ENCODE measurements at regions not wholly inside any gene's neighbourhood (a gene's known extent, or its start where the extent isn't known, plus 50 kb on each side); places are given as distances from the start of the nearest gene placed in this dataset.
"Not testable (repeated sequence)": the region's sequence is repeated elsewhere in the genome, so short reads cannot be mapped to it uniquely, and the experiment has no call there.

- no peaks in the 10 kb centered on the region for H3K9me3 ChIP-seq (ENCODE audit: control insufficient read depth, insufficient read depth, low read depth, low read length)
- H3K36me3 ChIP-seq (ENCODE audit: control insufficient read depth, insufficient read depth, low read length): no peaks in the 10 kb centered on the region
- H3K27me3 ChIP-seq (ENCODE audit: control insufficient read depth, insufficient read depth, low read length): no peaks in the 10 kb centered on the region
- TF ChIP-seq EZH2 (IDR thresholded peaks at IDR 0.05; ENCODE audit: low read length, missing control alignments) (no peak), CTCF (conservative IDR thresholded peaks at IDR 0.05 in 1 of 2, IDR thresholded peaks at IDR 0.05 in 1 of 2; ENCODE audit: low read depth in 1 of 2, low read length in 2 of 2) (no peak)
- no peak overlapping the region for H3K9ac ChIP-seq (ENCODE audit: insufficient read depth, low read length)
- no peak overlapping the region for H3K27ac ChIP-seq (ENCODE audit: insufficient read depth, low read length)
- H3K79me2 ChIP-seq (ENCODE audit: control insufficient read depth, insufficient read depth, low read length): no peaks in the 10 kb centered on the region
- no peak overlapping the region for H2AFZ ChIP-seq (ENCODE audit: low read length)
- no peaks in the 10 kb centered on the region for H4K20me1 ChIP-seq (ENCODE audit: control insufficient read depth, extremely low read depth, insufficient read depth, low read length)
- no peak for DNase-seq (ENCODE audit: low read depth in 2 of 2)
- H3K4me2 ChIP-seq (ENCODE audit: extremely low read depth, insufficient read depth, low read length): no peak overlapping the region
- H3K4me1 ChIP-seq (ENCODE audit: control insufficient read depth, extremely low read depth, insufficient read depth, low read length): no peaks in the 10 kb centered on the region
- H3K4me3 ChIP-seq (replicated peaks in 1 of 4; ENCODE audit: control extremely low read depth in 1 of 4, insufficient read depth in 1 of 4, low read depth in 3 of 4, low read length in 4 of 4): no peak overlapping the region
Measured at GRCh38 chr3:161941891-161942290, 445.3 kb downstream of the OTOL1 start.

GRCh38 chr3:161943801-161944345 lies 447.3 kb downstream of the OTOL1 start:
- not testable (repeated sequence) for H3K79me2 ChIP-seq (ENCODE audit: control insufficient read depth, insufficient read depth, low read length); H3K9ac ChIP-seq (ENCODE audit: insufficient read depth, low read length); H3K9me3 ChIP-seq (ENCODE audit: control insufficient read depth, insufficient read depth, low read depth, low read length); H3K4me3 ChIP-seq (replicated peaks in 1 of 4; ENCODE audit: control extremely low read depth in 1 of 4, insufficient read depth in 1 of 4, low read depth in 3 of 4, low read length in 4 of 4); H4K20me1 ChIP-seq (ENCODE audit: control insufficient read depth, extremely low read depth, insufficient read depth, low read length); H3K36me3 ChIP-seq (ENCODE audit: control insufficient read depth, insufficient read depth, low read length); H3K27me3 ChIP-seq (ENCODE audit: control insufficient read depth, insufficient read depth, low read length); DNase-seq (ENCODE audit: low read depth in 2 of 2); H3K4me2 ChIP-seq (ENCODE audit: extremely low read depth, insufficient read depth, low read length); H3K4me1 ChIP-seq (ENCODE audit: control insufficient read depth, extremely low read depth, insufficient read depth, low read length); H2AFZ ChIP-seq (ENCODE audit: low read length); H3K27ac ChIP-seq (ENCODE audit: insufficient read depth, low read length)

- no peaks in the 10 kb centered on the region for H3K36me3 ChIP-seq (ENCODE audit: control insufficient read depth, insufficient read depth, low read length)
- no peaks in the 10 kb centered on the region for H3K27me3 ChIP-seq (ENCODE audit: control insufficient read depth, insufficient read depth, low read length)
- no peaks in the 10 kb centered on the region for H3K4me1 ChIP-seq (ENCODE audit: control insufficient read depth, extremely low read depth, insufficient read depth, low read length)
- no peak overlapping the region for H3K9ac ChIP-seq (ENCODE audit: insufficient read depth, low read length)
- no peak overlapping the region for H3K4me3 ChIP-seq (replicated peaks in 1 of 4; ENCODE audit: control extremely low read depth in 1 of 4, insufficient read depth in 1 of 4, low read depth in 3 of 4, low read length in 4 of 4)
- H3K4me2 ChIP-seq (ENCODE audit: extremely low read depth, insufficient read depth, low read length): no peak overlapping the region
- no peak for TF ChIP-seq CTCF (conservative IDR thresholded peaks at IDR 0.05 in 1 of 2, IDR thresholded peaks at IDR 0.05 in 1 of 2; ENCODE audit: low read depth in 1 of 2, low read length in 2 of 2)
- no peak for TF ChIP-seq EZH2 (IDR thresholded peaks at IDR 0.05; ENCODE audit: low read length, missing control alignments)
- H2AFZ ChIP-seq (ENCODE audit: low read length): no peak overlapping the region
- no peaks in the 10 kb centered on the region for H4K20me1 ChIP-seq (ENCODE audit: control insufficient read depth, extremely low read depth, insufficient read depth, low read length)
- DNase-seq (ENCODE audit: low read depth in 2 of 2): no peak
- H3K9me3 ChIP-seq (ENCODE audit: control insufficient read depth, insufficient read depth, low read depth, low read length): no peaks in the 10 kb centered on the region
- H3K79me2 ChIP-seq (ENCODE audit: control insufficient read depth, insufficient read depth, low read length): no peaks in the 10 kb centered on the region
- no peak overlapping the region for H3K27ac ChIP-seq (ENCODE audit: insufficient read depth, low read length)
Measured at GRCh38 chr3:161946443-161946960, 449.9 kb downstream of the OTOL1 start.
